HEK293 (cell line): ENCODE measurements at regions not wholly inside any gene's neighbourhood (a gene's known extent, or its start where the extent isn't known, plus 50 kb on each side); places are given as distances from the start of the nearest gene placed in this dataset.

ENCODE experiments used
- CTCF ChIP-seq: fragments of 450-650 bp; formaldehyde crosslinking; IDR thresholded peaks from 2 replicates; pipeline ENCODE4 v1.5.1; 2016; ENCODE audit warnings: missing biosample characterization, missing genetic modification characterization
- SP2 ChIP-seq: fragments of 450-650 bp; formaldehyde crosslinking; IDR thresholded peaks from 2 replicates; pipeline ENCODE4 v1.5.1; 2016; ENCODE audit warnings: missing biosample characterization, missing genetic modification characterization
- TSHZ1 ChIP-seq: fragments of 450-650 bp; formaldehyde crosslinking; IDR thresholded peaks from 2 replicates; pipeline ENCODE4 v1.5.1; 2016; ENCODE audit warnings: missing biosample characterization, missing genetic modification characterization, borderline replicate concordance
- ZFP3 ChIP-seq: fragments of 450-650 bp; formaldehyde crosslinking; IDR thresholded peaks from 2 replicates; pipeline ENCODE4 v1.5.1; 2016; ENCODE audit warnings: low read depth, missing biosample characterization, missing genetic modification characterization
- ZNF10 ChIP-seq: fragments of 450-650 bp; formaldehyde crosslinking; IDR thresholded peaks from 2 replicates; pipeline ENCODE4 v1.5.1; 2017; ENCODE audit warnings: missing biosample characterization, missing genetic modification characterization
- ZNF121 ChIP-seq: fragments of 450-650 bp; formaldehyde crosslinking; IDR thresholded peaks from 2 replicates; pipeline ENCODE4 v1.5.1; 2016; ENCODE audit warnings: missing biosample characterization, missing genetic modification characterization
- ZNF274 ChIP-seq, 2 experiments: fragments of 200-500 bp in 1 of 2; fragments of 450-650 bp in 1 of 2; sonication (Bioruptor generic) in 1 of 2; formaldehyde crosslinking in 1 of 2; IDR thresholded peaks; 2 replicates each; pipeline versions ENCODE4 v1.5.1 to v1.6.1; 2014 to 2016; ENCODE audit warnings: borderline replicate concordance in 1 of 2, inconsistent platforms in 1 of 2, low read length in 1 of 2, missing biosample characterization in 1 of 2, missing genetic modification characterization in 1 of 2
- ZNF324 ChIP-seq: fragments of 450-650 bp; formaldehyde crosslinking; IDR thresholded peaks from 2 replicates; pipeline ENCODE4 v1.5.1; 2016; ENCODE audit warnings: missing biosample characterization, missing genetic modification characterization
- ZNF549 ChIP-seq: fragments of 450-650 bp; IDR thresholded peaks from 2 replicates; pipeline ENCODE4 v1.5.1; 2018; ENCODE audit warnings: missing biosample characterization, missing genetic modification characterization, mild to moderate bottlenecking, inconsistent platforms, moderate library complexity
- ZNF658 ChIP-seq: fragments of 450-650 bp; formaldehyde crosslinking; IDR thresholded peaks from 2 replicates; pipeline ENCODE4; 2016; ENCODE audit warnings: missing biosample characterization, missing genetic modification characterization
- ZNF692 ChIP-seq: fragments of 450-650 bp; formaldehyde crosslinking; IDR thresholded peaks from 2 replicates; pipeline ENCODE4 v1.5.1; 2016; ENCODE audit warnings: missing biosample characterization, missing genetic modification characterization
- ZSCAN5A ChIP-seq: fragments of 450-650 bp; formaldehyde crosslinking; IDR thresholded peaks from 2 replicates; pipeline ENCODE4 v1.5.1; 2016; ENCODE audit warnings: missing biosample characterization, missing genetic modification characterization

- TF ChIP-seq ZNF121 (tag by site-specific recombination): no peak
- no peak for TF ChIP-seq CTCF (tag by site-specific recombination)
- no peak for TF ChIP-seq ZNF274 (IDR thresholded peaks at IDR 0.05; ENCODE audit: low read length)
- TF ChIP-seq ZNF274 (tag by site-specific recombination; IDR thresholded peaks at IDR 0.05; ENCODE audit: borderline replicate concordance): no peak
- no peak for TF ChIP-seq ZNF692 (tag by site-specific recombination)
- TF ChIP-seq ZSCAN5A (tag by site-specific recombination): no peak
- TF ChIP-seq TSHZ1 (tag by site-specific recombination): no peak
- no peak for TF ChIP-seq ZNF549 (tag by site-specific recombination)
- TF ChIP-seq ZNF10 (tag by site-specific recombination): no peak
- no peak for TF ChIP-seq SP2
- no peak for TF ChIP-seq ZNF324 (tag by site-specific recombination)
- TF ChIP-seq ZNF658 (tag by site-specific recombination): no peak
- no peak for TF ChIP-seq ZFP3 (tag by site-specific recombination)
Measured at GRCh38 chr1:81679942-81680341, 120.8 kb upstream of the ADGRL2 start.
